ENCODE measurements at regions not wholly inside any gene's neighbourhood (a gene's known extent, or its start where the extent isn't known, plus 50 kb on each side); places are given as distances from the start of the nearest gene placed in this dataset.
"Not testable (repeated sequence)": the region's sequence is repeated elsewhere in the genome, so short reads cannot be mapped to it uniquely, and the experiment has no call there.

DNA sequence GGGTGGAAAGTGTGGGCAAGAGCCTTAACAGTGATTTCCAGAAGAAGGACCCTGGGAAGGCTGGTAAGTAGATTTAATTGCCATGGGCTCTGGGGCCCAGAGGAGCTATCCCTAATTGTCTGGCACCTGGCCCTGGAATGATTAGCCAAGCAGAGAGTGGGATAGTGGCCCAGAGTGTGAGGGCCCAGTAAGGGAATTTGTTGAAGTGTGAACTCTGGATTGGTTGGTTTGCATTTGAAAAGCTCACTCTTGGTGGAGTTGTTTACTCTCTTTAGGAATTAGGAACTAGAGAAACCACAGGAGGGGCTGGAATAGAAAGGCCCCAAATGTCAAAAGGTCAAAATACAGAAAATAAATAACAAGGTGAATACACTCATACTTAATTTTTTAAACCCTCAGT lies 207.1 kb downstream of the GABRG2 start:
- DNase-seq (ENCODE audit: low spot score), result no peak

GRCh38 chr5:162275387-162275786 lies 207.8 kb downstream of the GABRG2 start:
- not testable (repeated sequence) for DNase-seq (ENCODE audit: low spot score)

More for the DNA sequence above, 207.1 kb downstream of the GABRG2 start:
- TF ChIP-seq, protein P1, sequence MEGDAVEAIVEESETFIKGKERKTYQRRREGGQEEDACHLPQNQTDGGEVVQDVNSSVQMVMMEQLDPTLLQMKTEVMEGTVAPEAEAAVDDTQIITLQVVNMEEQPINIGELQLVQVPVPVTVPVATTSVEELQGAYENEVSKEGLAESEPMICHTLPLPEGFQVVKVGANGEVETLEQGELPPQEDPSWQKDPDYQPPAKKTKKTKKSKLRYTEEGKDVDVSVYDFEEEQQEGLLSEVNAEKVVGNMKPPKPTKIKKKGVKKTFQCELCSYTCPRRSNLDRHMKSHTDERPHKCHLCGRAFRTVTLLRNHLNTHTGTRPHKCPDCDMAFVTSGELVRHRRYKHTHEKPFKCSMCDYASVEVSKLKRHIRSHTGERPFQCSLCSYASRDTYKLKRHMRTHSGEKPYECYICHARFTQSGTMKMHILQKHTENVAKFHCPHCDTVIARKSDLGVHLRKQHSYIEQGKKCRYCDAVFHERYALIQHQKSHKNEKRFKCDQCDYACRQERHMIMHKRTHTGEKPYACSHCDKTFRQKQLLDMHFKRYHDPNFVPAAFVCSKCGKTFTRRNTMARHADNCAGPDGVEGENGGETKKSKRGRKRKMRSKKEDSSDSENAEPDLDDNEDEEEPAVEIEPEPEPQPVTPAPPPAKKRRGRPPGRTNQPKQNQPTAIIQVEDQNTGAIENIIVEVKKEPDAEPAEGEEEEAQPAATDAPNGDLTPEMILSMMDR (IDR thresholded peaks at IDR 0.05; ENCODE audit: extremely low read depth, missing control alignments), result no peak

DNA sequence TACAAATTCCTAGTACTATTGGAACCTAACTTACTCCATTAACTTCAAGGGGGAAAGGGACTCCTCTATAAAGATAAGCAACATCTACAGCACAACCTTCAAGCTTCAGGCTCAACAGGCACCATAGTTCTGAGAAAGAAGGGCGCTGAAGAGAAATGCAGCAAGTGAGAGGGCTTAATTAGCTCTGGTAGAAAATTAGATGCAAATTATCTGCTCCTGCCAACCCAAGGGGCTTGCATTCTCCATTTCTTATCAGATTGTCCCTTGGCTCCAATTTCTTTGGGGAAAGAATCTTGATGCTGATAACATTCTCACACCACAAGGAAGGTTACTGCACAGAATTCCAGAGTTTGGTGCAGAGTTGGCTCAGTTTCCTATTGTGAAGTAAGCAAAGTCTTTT lies 214.6 kb downstream of the GABRG2 start:
- no peak for DNase-seq (ENCODE audit: low spot score)
- TF ChIP-seq, protein P1 (IDR thresholded peaks at IDR 0.05; ENCODE audit: extremely low read depth, missing control alignments), result no peak

- DNase-seq (ENCODE audit: low spot score), result no peak
- TF ChIP-seq, protein P1 (IDR thresholded peaks at IDR 0.05; ENCODE audit: extremely low read depth, missing control alignments), result no peak
Observed at GRCh38 chr5:162283609-162284008, 216.0 kb downstream of the GABRG2 start.

- TF ChIP-seq, protein P1 (IDR thresholded peaks at IDR 0.05; ENCODE audit: extremely low read depth, missing control alignments), result no peak
- DNase-seq (ENCODE audit: low spot score), result no peak
Observed at GRCh38 chr5:162288647-162289296, 221.2 kb downstream of the GABRG2 start.

- TF ChIP-seq, protein P1 (IDR thresholded peaks at IDR 0.05; ENCODE audit: extremely low read depth, missing control alignments), result no peak
Observed at GRCh38 chr5:162289489-162289888, 221.9 kb downstream of the GABRG2 start.

DNA sequence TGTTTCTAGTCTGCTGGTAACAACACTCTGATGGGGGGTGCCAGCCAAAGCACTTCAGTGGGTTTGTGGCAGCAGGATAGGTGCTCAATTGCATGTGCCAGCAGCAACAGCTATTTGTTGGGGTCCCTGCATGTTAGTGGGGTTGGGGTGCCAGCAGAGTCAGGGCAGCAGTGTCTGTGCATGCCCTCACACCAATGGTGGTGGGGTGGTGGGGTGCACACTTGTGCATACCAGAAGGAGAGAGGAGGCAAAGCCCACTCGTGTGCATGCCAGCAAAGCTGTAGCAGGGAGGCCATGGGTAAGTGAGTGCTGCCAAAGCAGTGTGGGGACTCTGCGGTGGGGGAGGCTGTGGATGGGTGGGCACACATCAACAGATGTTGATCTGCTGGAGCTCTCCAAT lies 232.2 kb downstream of the GABRG2 start:
- DNase-seq (ENCODE audit: low spot score), result no peak

More at GRCh38 chr5:162289489-162289888, 221.9 kb downstream of the GABRG2 start:
- no peak for DNase-seq (ENCODE audit: low spot score)

More for the DNA sequence above, 232.2 kb downstream of the GABRG2 start:
- TF ChIP-seq, protein P1 (IDR thresholded peaks at IDR 0.05; ENCODE audit: extremely low read depth, missing control alignments), result no peak
